Esophagus muscularis mucosa (tissue), 4 donors: ENCODE measurements at regions not wholly inside any gene's neighbourhood (a gene's known extent, or its start where the extent isn't known, plus 50 kb on each side); places are given as distances from the start of the nearest gene placed in this dataset.

Experiments
- CTCF ChIP-seq, 3 experiments: fragments of 200-600 bp in 2 of 3; fragments of 450-650 bp in 1 of 3; sonication (generic) in 2 of 3; IDR thresholded peaks; one replicate each; pipeline ENCODE4 v1.5.1; 2017 to 2019; ENCODE audit warnings: antibody characterized with exemption in 3 of 3, mild to moderate bottlenecking in 2 of 3, moderate library complexity in 1 of 3
- EP300 ChIP-seq: sonication (generic); formaldehyde crosslinking; IDR thresholded peaks from one replicate; pipeline ENCODE4 v1.6.1; 2017; ENCODE audit warnings: antibody characterized with exemption
- POLR2A ChIP-seq: fragments of 450-650 bp; IDR thresholded peaks from one replicate; pipeline ENCODE4 v1.6.1; 2017; ENCODE audit warnings: antibody characterized with exemption, moderate library complexity, mild to moderate bottlenecking, low read depth
- POLR2AphosphoS5 ChIP-seq, 2 donors: sonication (generic); formaldehyde crosslinking; IDR thresholded peaks; one replicate each; pipeline ENCODE4 v1.6.1; 2017; ENCODE audit warnings: antibody characterized with exemption in 2 of 2

GRCh38 chr2:47644351-47644750 is 73.6 kb upstream of the KCNK12 start:
- TF ChIP-seq EP300 (no peak), CTCF (IDR thresholded peaks at IDR 0.05) (no peak), POLR2A (no peak), POLR2AphosphoS5 (IDR thresholded peaks at IDR 0.05) (no peak)
